NCI-H69 (cell line): ENCODE measurements at regions not wholly inside any gene's neighbourhood (a gene's known extent, or its start where the extent isn't known, plus 50 kb on each side); places are given as distances from the start of the nearest gene placed in this dataset.
A peak's percentile ranks its signal among the peaks of the same experiment; 100 is the strongest.
"Not testable (repeated sequence)": the region's sequence is repeated elsewhere in the genome, so short reads cannot be mapped to it uniquely, and the experiment has no call there.

Source experiments
- DNase-seq: peaks from one replicate; lab custom pipeline; 2025; lab: John Stamatoyannopoulos, UW

DNA sequence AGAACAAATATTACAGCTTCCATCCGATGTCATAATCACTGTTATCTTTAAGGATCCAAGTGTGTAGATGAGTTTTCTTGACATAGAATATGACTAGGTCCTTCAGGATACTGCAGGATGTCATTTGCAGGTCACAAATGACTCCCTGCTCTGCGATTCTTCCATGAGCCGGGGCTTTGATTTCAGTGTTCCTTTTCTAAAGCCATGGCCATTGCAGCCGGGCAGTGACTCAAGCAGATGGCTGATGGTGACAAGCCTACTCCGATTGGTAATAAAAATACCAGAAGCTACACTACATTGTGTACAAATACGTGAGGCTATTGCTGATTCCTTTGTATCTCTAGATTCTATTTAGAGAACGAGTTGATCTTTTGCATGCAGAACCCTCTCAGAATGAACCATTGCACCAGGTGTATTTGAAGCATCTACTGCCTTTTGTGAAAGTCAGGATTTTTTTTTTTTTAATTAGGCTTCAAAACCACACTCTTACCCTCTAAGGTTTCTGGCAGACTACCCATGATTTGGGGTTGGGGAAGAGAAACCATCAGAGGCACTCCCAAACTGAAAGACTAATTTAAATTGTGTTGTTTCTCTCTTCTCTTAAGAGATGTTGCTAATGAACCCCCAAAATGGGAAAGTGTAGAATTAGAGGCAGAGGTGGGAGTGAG, 271.0 kb upstream of the ADRA1B start:
- DNase-seq = no peak

DNA sequence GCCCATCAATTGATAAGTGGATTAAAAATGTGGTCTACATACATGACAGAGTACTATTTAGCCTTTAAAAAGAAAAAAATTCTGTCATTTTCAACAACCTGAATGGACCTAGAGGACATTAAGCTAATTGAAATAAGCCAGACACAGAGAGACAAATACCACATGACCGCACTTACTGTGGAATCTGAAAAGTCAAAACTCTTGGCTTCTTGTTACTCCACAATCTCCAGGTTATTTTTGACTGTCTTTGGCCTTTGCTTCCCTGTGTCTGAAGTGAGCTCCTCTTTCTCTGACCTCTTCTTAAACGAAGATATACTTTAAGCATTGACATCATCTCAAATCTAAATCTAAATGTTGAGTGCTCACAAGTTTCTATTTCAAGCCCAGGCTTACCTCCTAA, 265.5 kb upstream of the ADRA1B start:
- DNase-seq = no peak

DNA sequence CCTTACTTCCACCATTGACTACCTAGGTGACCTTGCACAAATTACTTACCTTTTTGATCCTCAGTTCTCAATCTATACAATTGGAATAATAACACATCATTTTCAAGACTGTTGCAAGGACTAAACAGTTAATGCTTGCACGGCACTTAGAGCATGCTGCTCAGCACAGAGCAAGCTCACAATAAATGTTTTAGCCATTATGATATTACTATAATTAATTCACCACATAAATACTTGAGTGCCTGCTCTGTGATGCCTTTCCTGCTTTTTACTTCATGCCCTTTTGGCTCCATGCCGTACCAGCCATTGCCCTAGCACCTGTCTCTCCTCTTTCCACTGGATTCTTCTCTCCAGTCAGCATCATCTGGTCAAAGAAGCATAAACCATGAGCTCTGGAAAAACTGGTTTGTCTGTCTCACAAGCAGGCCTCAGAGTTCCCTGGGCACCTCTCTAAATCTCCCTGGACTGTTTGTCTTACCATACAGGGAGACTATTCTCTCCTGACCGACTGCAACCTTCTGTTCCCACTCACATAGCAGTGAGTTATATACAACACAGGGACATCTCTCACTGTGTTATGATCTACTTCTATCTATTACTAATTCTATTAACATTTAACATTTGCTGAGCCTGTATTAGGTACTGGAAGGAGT, 260.4 kb upstream of the ADRA1B start:
- DNase-seq = no peak

DNA sequence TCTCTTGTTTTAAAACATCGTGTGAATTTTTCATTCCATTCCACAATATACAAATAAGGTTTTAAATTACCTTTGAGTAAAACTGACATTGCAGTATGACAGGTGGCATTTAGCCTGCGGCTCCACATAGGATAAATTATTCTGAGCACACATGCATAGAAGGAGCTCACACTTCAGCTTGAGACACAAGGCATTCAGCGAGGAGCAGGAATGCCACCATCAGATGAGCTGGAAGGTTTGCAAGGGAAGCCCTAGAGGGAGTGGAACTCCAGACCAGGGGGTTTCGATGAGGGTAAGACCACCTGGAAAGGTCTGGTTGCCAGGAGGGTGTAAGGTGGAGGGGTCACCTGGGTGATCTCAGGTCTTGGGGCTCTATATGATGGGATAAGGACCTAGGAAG, 259.0 kb upstream of the ADRA1B start:
- peak; percentile 7 for DNase-seq

DNA sequence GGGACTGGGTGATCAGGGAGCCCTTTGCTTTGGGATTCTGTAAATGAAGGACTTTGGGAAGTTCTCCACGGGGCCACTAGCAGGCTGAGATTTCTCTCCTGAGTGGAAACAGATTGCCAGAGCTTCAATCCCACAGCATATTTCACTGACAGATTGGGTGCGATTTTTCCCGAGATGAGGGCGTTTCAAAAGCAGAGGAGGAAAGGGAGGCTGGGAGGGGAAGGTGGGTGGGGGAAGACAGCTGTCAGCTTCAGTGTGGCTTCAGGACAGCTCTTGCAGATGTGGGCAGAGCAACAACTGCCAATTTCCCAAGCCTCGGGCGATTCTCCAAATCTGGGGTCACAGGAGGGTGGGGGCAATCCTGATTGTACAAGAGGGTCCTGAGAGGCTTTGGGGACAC, 258.5 kb upstream of the ADRA1B start:
- no peak for DNase-seq

DNA sequence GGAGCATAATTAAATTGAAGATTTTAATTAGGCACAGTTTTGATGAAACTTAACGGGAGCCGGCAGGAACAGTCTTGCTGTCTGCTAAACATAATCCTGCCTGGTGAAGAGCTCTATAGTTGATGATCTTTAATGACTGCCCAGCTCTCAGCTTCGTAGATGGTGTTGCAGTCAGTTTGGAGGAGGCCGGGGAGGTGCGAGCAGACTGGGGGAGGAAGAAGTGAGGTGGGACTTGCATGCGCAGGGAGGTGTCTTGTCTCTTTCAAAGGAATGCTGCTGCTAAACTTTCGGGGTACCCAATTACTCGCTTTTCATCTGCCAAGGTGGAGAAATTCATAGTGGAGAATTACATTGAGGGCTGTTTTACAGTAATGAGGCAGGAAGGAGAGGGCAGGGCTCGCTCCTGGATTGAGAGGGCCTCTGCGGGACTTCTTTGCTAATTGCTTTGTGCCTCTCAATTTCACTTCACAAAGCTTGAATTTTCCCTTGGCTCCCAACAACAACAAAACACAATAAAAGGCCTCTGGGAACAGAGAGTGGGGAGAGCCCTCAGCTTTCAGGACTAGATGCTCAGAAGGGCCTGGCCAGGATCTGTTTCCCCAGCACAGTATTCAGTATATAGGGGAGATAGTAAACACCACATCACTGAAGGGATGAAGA, 257.9 kb upstream of the ADRA1B start:
- DNase-seq = no peak

DNA sequence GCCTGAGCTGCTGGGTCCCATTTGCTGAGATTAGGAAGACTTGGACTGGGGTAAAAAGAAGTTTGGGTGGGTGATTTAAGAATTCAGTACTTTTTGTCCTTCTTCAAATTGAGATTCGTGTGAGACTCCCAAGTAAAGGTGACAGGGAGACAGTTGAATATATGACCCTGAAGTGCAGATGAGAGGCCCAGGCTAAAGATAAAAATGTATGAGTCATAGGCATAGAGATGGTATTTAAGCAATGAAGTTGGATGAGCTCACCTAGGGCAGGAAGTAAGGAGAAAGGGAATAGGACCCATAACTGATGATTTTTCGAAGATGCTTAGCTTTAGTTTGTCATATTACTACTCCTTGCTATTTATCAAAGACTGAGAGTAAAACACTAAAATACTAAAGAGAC, 255.9 kb upstream of the ADRA1B start:
- no peak for DNase-seq

DNA sequence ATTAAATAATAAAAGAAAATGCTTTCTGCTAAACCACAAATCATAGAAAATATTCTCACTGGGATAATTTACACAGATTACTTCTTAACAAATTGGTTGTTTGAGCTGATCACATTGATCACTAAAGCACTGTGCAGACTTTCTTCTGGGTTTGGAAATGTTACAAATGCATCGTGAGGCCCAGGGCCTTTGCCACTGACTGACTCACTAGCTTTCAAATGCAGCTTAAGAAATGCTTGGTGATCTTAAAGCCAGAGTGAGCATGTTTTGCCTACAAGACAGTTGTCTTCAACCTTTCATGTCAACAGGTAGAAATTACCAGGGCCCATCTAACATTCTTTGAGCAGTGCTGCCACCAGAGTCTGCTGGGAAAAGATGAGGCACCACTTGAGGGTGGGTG, 252.3 kb upstream of the ADRA1B start:
- no peak for DNase-seq

DNA sequence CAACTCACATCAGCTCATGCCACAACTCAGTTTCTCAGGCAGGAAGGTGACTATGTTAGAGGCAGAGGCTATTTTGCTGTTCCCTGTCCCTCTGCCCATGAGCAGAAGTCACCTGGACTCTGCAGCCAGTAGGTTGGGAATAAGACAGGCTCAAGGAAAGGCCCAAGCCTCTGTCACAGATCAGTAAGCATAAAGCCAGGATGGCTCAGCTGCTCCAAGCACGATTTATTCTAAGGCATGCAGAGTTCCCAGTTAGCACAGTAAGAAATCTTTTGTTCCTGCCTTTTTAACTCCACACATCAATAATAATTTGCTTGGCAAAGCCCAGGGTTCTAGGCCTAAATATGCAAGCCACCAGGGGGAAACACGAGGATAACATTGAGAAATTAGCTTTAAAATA, 249.0 kb upstream of the ADRA1B start:
- no peak for DNase-seq

DNA sequence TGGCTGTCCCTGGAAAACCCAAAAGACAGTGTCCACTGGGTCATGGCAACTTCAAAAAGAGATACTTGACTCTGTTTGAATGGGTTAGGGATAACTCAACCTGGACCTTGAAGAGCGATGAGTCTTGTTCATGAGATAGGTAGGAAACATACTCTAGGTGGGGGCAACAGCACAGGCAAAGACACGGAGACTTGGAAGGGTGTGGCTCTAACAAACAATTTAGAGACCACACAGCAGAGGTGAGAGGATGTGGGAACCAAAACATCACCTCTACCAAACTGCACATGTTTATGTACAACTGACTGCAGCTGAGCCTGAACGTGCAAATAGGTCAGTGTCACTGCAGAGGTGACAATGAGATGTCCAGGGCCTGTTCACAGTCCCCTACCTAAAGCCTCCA, 247.7 kb upstream of the ADRA1B start:
- DNase-seq = no peak

DNA sequence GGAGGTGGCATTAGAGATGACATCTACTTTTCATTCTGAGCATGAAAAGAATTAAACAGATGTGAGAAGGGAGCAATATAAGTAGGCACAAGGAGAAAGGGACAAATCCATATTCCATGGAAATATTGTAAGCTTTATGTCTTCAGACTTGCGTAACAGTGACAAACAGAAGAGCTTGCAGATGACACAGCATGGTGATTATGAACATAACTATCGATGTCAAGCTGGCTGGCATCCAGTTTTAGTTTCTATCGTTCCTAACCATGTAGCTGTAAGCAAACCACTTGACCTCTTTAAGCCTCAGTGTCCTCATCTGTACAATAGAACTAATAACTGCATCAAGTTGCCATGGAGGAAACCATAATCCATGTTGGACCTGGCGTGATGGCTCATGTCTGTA, 246.7 kb upstream of the ADRA1B start:
- peak; percentile 12 for DNase-seq

DNA sequence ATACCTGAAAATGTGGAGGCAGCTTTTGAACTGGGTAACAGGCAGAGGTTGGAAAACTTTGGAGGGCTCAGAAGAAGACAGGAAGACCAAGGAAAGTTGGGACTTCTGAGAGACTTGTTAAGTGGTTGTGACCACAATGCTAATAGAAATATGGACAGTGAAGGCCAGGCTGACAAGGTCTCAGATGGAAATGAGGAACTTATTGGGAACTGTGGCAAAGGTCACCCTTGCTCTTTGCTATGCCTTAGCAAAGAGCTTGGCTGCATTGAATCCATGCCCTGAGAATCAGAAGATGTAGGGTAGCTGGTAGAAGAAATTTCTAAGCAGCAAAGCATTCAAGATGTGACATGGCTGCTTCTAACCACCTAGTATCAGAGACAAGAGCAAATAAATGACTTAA, 244.4 kb upstream of the ADRA1B start:
- DNase-seq = no peak

DNA sequence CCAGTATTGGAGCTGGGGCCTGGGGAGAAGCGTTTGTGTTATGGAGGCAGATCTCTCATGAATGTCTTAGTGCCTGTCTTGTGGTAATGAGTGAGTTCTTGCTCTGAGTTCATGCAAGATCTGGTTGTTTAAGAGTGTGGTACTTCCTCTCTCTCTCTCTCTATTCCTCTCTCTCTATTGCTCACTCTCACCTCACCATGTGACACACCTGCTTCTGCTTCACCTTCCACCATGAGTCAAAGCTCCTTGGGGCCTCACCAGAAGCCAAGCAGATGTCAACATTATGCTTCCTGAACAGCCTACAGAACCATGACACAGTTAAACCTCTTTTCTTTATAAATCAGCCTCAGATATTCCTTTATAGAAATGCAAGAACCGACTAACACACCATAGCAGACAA, 242.7 kb upstream of the ADRA1B start:
- DNase-seq = no peak

DNA sequence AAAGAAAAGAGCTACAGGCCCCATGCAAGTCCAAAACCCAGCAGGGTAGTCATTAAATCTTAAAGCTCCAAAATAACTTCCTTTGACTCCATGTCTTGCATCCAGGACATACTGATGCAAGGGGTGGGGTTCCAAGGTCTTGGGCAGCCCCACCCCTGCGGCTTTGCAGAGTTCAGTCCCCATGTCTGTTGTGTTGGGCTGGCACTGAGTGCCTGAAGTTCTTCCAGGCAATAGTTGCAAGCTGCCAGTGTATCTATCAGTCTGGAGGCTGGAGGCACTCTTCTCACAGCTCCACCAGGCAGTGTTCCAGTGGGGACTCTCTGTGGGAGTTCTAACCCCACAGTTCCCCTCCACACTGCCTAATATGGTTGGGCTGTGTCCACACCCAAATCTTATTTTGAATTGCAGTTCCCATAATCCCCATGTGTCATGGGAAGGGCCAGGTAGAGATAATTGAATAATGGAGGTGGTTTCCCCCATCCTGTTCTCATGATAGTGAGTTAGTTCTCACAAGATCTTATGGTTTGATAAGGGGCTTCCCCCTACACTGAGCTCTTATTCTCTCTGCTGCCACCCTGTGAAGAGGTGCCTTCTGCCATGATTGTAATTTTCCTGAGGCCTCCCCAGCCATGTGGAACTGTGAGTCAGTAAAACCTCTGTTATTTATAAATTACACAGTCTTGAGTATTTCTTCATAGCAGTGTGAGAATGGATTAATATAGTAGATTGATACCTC, 237.5 kb upstream of the ADRA1B start:
- DNase-seq = no peak

DNA sequence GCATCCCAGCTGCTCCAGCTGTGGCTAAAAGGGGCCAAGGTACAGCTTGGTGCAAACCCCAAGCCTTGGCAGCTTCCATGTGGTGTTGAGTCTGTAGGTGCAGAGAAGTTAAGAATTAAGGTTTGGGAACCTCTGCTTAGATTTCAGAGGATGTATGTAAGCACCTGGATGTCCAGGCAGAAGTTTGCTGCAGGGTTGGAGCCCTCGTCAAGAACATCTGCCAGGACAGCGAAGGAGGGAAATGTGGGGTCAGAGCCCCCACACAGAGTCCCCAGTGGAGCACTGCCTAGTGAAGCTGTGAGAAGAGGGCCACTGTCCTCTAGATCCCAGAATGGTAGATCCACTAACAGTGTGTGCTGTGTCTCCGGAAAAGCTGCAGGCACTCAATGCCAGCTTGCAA, 236.2 kb upstream of the ADRA1B start:
- no peak for DNase-seq

DNA sequence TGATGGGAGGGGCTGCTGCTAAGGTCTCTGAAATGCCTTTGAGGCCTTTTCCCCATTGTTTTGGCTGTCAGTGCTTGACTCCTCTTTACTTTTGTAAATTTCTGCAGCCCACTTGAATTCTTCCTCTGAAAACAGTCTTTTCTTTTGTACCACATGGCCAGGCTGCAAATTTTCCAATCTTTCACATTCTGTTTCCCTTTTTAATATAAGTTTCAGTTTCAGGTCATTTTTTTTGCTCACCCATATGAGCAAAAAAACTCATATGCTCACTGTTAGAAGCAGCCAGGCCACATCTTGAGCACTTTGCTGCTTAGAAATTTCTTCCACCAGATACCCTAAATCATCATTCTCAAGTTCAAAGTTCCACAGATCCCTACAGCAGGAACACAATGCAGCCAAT, 234.6 kb upstream of the ADRA1B start:
- no peak for DNase-seq

DNA sequence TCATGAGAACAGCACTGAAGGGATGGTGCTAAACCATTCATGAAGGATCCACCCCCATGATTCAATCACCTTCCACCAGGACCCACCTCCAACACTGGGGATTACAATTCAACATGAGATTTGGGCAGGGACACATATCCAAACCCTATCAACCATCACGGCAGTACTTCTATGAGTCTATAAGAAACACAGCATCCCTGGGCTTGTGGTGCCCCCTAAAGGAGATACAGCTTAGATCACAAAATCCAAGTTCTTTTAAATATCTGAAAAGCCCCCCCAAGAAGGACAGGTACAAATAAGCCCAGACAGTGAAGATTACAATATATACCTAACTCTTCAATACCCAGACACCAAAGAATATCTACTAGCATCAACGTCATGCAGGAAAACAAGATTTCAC, 233.7 kb upstream of the ADRA1B start:
- peak; percentile 52 for DNase-seq

DNA sequence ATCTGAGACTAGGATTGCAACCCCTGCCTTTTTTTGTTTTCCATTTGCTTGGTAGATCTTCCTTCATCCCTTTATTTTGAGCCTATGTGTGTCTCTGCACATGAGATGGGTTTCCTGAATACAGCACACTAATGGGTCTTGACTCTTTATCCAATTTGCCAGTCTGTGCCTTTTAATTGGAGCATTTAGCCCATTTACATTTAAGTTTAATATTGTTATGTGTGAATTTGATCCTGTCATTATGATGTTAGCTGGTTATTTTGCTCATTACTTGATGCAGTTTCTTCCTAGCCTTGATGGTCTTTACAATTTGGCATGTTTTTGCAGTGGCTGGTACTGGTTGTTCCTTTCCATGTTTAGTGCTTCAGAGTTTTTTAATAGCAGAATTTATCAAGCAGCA, 228.4 kb upstream of the ADRA1B start:
- not testable (repeated sequence) for DNase-seq

DNA sequence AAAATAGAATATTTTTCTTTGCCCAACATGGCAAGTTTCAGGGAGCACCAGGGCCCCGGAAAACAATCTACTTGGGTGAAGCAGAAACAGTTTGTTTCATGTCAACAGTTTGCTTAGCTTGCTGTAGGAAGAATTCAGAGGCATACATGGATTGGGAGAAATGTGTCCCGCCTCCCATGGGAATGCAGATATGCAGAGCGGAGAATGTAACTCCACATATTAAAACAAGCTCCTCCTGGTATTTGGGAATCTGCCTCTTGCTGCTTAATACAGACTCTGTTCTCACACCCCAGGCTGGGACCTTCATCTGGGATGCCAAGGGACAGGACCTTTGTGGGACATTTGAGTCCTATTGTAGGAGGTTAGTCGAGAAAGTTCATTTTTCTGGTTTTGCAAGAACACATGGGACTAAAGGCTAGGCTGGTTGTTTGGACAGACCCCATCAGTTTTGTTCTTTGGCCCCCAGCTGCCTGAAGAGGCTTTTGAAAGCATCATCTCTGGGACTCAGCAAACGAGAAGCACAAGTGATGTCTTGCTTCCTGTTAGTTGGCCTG, 220.5 kb upstream of the ADRA1B start:
- DNase-seq = no peak

DNA sequence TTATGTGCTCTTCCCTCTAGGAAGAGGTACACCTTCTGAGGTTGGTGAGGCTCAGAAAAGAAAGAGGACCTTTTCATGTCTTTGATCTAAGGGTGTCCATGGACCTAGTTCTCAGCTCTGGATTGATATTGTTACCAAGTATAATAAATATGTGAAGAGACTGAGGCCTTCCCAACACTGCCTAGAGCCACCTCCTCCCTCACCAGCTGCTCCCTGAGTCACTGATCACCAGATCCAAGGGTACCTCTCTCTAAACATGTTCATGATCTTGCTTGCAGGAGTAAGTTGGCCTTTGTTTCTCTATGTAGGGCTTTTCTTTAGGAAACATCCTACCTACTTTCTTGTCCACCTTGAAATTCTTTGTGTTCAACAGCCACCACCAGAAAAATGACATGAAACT, 218.8 kb upstream of the ADRA1B start:
- DNase-seq = no peak

DNA sequence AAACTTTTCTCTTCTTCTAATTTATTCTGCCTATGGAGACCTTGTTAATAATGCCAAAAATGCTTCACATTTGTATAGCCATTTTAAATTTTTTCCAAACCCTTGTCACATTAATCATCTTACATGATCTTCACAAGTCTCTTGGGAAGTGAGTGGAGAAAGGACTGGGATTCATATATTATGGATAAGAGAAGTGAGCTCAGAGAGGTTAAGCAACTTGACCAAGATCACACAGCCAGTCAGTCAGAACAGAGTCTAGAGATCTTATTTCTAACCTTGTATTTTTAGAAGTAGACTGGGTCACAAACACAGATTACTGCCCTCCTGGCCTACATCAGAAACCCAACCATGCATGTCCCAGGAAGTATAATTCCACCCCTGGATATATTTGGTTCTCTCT, 218.0 kb upstream of the ADRA1B start:
- DNase-seq = no peak

DNA sequence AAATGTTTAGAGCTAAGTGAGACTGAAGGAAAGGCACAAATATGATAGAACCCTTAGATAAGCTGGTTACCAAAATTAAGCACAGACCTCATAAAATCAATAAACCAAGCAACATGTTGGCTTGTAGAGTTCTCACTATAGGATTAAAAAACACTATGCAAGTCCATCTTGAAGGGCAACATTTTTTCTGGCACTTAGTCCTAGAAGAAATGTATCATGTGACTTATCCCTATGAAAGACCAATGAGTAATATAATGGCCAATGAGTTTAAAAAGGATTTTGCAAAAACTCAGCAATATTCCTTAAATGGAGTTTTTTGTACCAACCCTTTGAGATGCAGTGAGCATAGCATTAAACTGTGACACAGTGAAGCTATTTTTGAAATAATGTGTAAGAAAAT, 216.3 kb upstream of the ADRA1B start:
- no peak for DNase-seq

DNA sequence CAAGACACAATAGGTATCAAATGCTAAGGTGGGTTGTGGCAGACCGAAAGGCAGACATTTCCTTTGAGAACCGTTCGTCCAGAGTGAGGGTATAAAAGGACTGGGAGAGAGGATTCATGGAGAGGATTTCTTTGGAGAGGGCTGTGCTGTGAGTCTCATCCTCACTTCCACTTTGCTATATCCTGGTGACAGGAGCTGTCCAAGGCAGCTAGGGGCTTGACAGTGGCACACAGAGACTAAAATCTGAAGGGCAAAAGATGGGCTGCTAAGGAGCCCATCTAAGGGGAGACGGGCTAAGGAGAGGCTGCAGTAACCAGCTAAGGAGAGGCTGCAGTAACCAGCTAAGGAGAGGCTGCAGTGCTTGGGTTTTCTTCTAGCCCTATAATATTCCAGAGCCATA, 214.0 kb upstream of the ADRA1B start:
- no peak for DNase-seq
